A549 (cell line): ENCODE measurements at regions not wholly inside any gene's neighbourhood (a gene's known extent, or its start where the extent isn't known, plus 50 kb on each side); places are given as distances from the start of the nearest gene placed in this dataset.
A peak's percentile ranks its signal among the peaks of the same experiment; 100 is the strongest.

Source experiments
- ATAC-seq, 2 experiments: fragments of 200-7000 bp in 1 of 2; fragments of >200 bp in 1 of 2; cut with Nextera tagmentation in 1 of 2; cut with Tn5 transposase in 1 of 2; 3 replicates each; pipeline versions ENCODE4 v1.8.0 to v1.9.1; 2018 to 2020; ENCODE audit warnings: mild to moderate bottlenecking in 1 of 2, moderate library complexity in 1 of 2
- CTCF ChIA-PET: fragments of 300-600 bp; sonication (Branson Sonifier 250); formaldehyde crosslinking; extraction: SDS; loops from one replicate; lab custom pipeline; 2021; ENCODE audit warnings: antibody characterized with exemption, inconsistent platforms; lab: Yijun Ruan, JAX
- POLR2A ChIA-PET: fragments of 350-600 bp; formaldehyde crosslinking; extraction: SDS; loops from one replicate; lab custom pipeline; 2021; ENCODE audit warnings: antibody characterized with exemption, inconsistent platforms; lab: Yijun Ruan, JAX
- DNase-seq, 2 experiments: peaks; one replicate each; pipeline versions ENCODE4 v3.0.0 to v3.0.0-alpha.2; 2011 to 2016; ENCODE audit warnings: low read depth in 1 of 2, low spot score in 1 of 2
- FAIRE-seq: peaks from 2 replicates; lab custom pipeline; 2011; peaks lifted over from hg19 to GRCh38; lab: Jason Lieb, UNC
- H3K27ac ChIP-seq, 2 experiments: fragments of >200 bp; sonication (Bioruptor Twin); formaldehyde crosslinking; 3 replicates each; pipeline ENCODE4 v1.5.1; 2016 to 2017
- H3K4me1 ChIP-seq: fragments of >200 bp; sonication (Bioruptor Twin); formaldehyde crosslinking; 3 replicates; pipeline ENCODE4 v1.6.1; 2016
- H3K4me2 ChIP-seq: fragments of >200 bp; sonication (Bioruptor Twin); formaldehyde crosslinking; 3 replicates; pipeline ENCODE4 v1.6.1; 2016
- H3K4me3 ChIP-seq: fragments of >200 bp; sonication (Bioruptor Twin); formaldehyde crosslinking; 3 replicates; pipeline ENCODE4 v1.5.1; 2016
- H3K9me3 ChIP-seq: fragments of >200 bp; sonication (Bioruptor Twin); formaldehyde crosslinking; 3 replicates; pipeline ENCODE4 v1.6.1; 2016
- BCL3 ChIP-seq: fragments of >200 bp; sonication (Bioruptor Twin); formaldehyde crosslinking; IDR thresholded peaks from 3 replicates; pipeline ENCODE4 v1.6.1; 2016
- BHLHE40 ChIP-seq: IDR thresholded peaks from 2 replicates; pipeline ENCODE4 v1.6.1; 2012; ENCODE audit warnings: low read depth, low read length, inconsistent platforms
- CBX2 ChIP-seq: fragments of 200-600 bp; sonication (generic); IDR thresholded peaks from 2 replicates; pipeline ENCODE4 v1.6.1; 2016; ENCODE audit warnings: low read depth, mild to moderate bottlenecking, borderline replicate concordance
- CHD2 ChIP-seq: fragments of 150-350 bp; IDR thresholded peaks from 2 replicates; pipeline ENCODE4 v1.6.1; 2014; ENCODE audit warnings: low read length; ENCODE audit not compliant: partially characterized antibody
- E2F6 ChIP-seq: IDR thresholded peaks from 2 replicates; pipeline ENCODE4 v1.6.1; 2012; ENCODE audit warnings: low read depth, borderline replicate concordance
- EHF ChIP-seq: fragments of 250-450 bp; sonication (Bioruptor Pico); IDR thresholded peaks from 2 replicates; pipeline ENCODE4 v1.5.0; 2020; ENCODE audit warnings: mild to moderate bottlenecking
- EHMT2 ChIP-seq: fragments of 200-600 bp; sonication (generic); IDR thresholded peaks from 2 replicates; pipeline ENCODE4 v1.6.1; 2016; ENCODE audit warnings: antibody characterized with exemption, low read depth, mild to moderate bottlenecking, moderate library complexity
- ESRRA ChIP-seq: fragments of 150-350 bp; IDR thresholded peaks from 2 replicates; pipeline ENCODE4 v1.6.1; 2014; ENCODE audit warnings: mild to moderate bottlenecking, low read length, borderline replicate concordance
- FOSB ChIP-seq: fragments of 250-450 bp; sonication (Bioruptor Pico); IDR thresholded peaks from 2 replicates; pipeline ENCODE4 v1.5.0; 2020; ENCODE audit warnings: mild to moderate bottlenecking, moderate library complexity
- GATA3 ChIP-seq: IDR thresholded peaks from 2 replicates; pipeline ENCODE4 v1.6.1; 2012; ENCODE audit warnings: borderline replicate concordance
- HDAC2 ChIP-seq: fragments of 200-600 bp; sonication (generic); IDR thresholded peaks from 2 replicates; pipeline ENCODE4 v1.6.1; 2016
- HOXA7 ChIP-seq: fragments of 250-450 bp; sonication (Bioruptor Pico); IDR thresholded peaks from 2 replicates; pipeline ENCODE4 v1.5.0; 2020; ENCODE audit warnings: mild to moderate bottlenecking, moderate library complexity
- HOXB13 ChIP-seq: fragments of 250-450 bp; sonication (Bioruptor Pico); IDR thresholded peaks from 2 replicates; pipeline ENCODE4 v1.5.0; 2020; ENCODE audit warnings: low read depth, mild to moderate bottlenecking, moderate library complexity
- KDM1A ChIP-seq: fragments of 200-600 bp; sonication (generic); IDR thresholded peaks from 2 replicates; pipeline ENCODE4 v1.6.1; 2016; ENCODE audit warnings: low read depth, mild to moderate bottlenecking
- MAFK ChIP-seq: fragments of 450-650 bp; IDR thresholded peaks from 2 replicates; pipeline ENCODE4 v1.6.1; 2014; ENCODE audit not compliant: partially characterized antibody
- MAX ChIP-seq: IDR thresholded peaks from 2 replicates; pipeline ENCODE4 v1.6.1; 2012
- NFE2L2 ChIP-seq: fragments of 150-350 bp; conservative IDR thresholded peaks from 2 replicates; pipeline ENCODE4 v1.6.1; 2014; ENCODE audit warnings: low read length
- NPAS2 ChIP-seq: fragments of 250-450 bp; sonication (Bioruptor Pico); IDR thresholded peaks from 2 replicates; pipeline ENCODE4 v1.8.0; 2022; ENCODE audit warnings: mild to moderate bottlenecking, moderate library complexity, borderline replicate concordance
- NR3C1 ChIP-seq: fragments of >200 bp; sonication (Bioruptor Twin); formaldehyde crosslinking; IDR thresholded peaks from 3 replicates; pipeline ENCODE4 v1.6.1; 2017
- PHF8 ChIP-seq: fragments of 200-600 bp; sonication (generic); IDR thresholded peaks from 2 replicates; pipeline ENCODE4 v1.6.1; 2016; ENCODE audit warnings: low read depth, mild to moderate bottlenecking, antibody characterized with exemption, moderate library complexity, borderline replicate concordance
- POLR2A ChIP-seq: IDR thresholded peaks from 2 replicates; pipeline ENCODE4 v1.6.1; 2012; ENCODE audit warnings: mild to moderate bottlenecking, low read length
- POLR2AphosphoS2 ChIP-seq: conservative IDR thresholded peaks from 2 replicates; pipeline ENCODE4 v1.6.1; 2012; ENCODE audit warnings: low read length, improper control_type of control experiment, inconsistent platforms
- RCOR1 ChIP-seq: fragments of 150-350 bp; IDR thresholded peaks from 2 replicates; pipeline ENCODE4 v1.6.1; 2014; ENCODE audit warnings: antibody characterized with exemption, low read length, low read depth
- RFX5 ChIP-seq: fragments of 450-650 bp; IDR thresholded peaks from 2 replicates; pipeline ENCODE4 v1.7.1; 2014; ENCODE audit warnings: antibody characterized with exemption, mild to moderate bottlenecking, moderate library complexity
- SREBF2 ChIP-seq: fragments of 450-650 bp; IDR thresholded peaks from 2 replicates; pipeline ENCODE4 v1.6.1; 2014; ENCODE audit warnings: mild to moderate bottlenecking, moderate library complexity
- TP53 ChIP-seq: fragments of 250-450 bp; sonication (Bioruptor Pico); IDR thresholded peaks from 2 replicates; pipeline ENCODE4 v1.5.0; 2021; ENCODE audit warnings: mild to moderate bottlenecking, moderate library complexity
- USF2 ChIP-seq: fragments of 450-650 bp; IDR thresholded peaks from 2 replicates; pipeline ENCODE4 v1.6.1; 2014; ENCODE audit warnings: antibody characterized with exemption
- ZC3H11A ChIP-seq: fragments of 450-650 bp; IDR thresholded peaks from 2 replicates; pipeline ENCODE4 v1.6.1; 2014; ENCODE audit warnings: antibody characterized with exemption, mild to moderate bottlenecking
- ZNF302 ChIP-seq: fragments of 250-450 bp; sonication (Bioruptor Pico); IDR thresholded peaks from 2 replicates; pipeline ENCODE4 v1.9.0; 2021; ENCODE audit warnings: inconsistent platforms, mild to moderate bottlenecking, moderate library complexity
- ZSCAN20 ChIP-seq: fragments of 250-450 bp; sonication (Bioruptor Pico); IDR thresholded peaks from 2 replicates; pipeline ENCODE4 v1.8.0; 2022; ENCODE audit warnings: mild to moderate bottlenecking, moderate library complexity
- WGBS: methylation state at CpG from one replicate; pipeline ENCODE4 v1.1.6; 2017; ENCODE audit errors: missing lambda C conversion rate; 5-methylcytosine and 5-hydroxymethylcytosine counted together

GRCh38 chr18:73636355-73636754 is 511.3 kb downstream of the FBXO15 start (continued):
- TF ChIP-seq RCOR1 (no peak), EHMT2 (no peak), PHF8 (no peak), EHF (CRISPR knock-in tag) (no peak), HDAC2 (no peak), MAX (no peak), SREBF2 (no peak), GATA3 (no peak)
- TF ChIP-seq, all 56 proteins: peak for 0

- Histone ChIP-seq H3K4me1 (no peaks in the 10 kb centered on the region), H3K27ac (no peak overlapping the region), H3K4me2 (no peak overlapping the region), H3K9me3 (no peaks in the 10 kb centered on the region), H3K4me3 (no peak overlapping the region)
- FAIRE-seq: no peak
- ATAC-seq: no peak
- TF ChIP-seq NFE2L2: no peak
- TF ChIP-seq MAFK: peak; percentile 50
- WGBS: 51% methylated on average over 2 of the region's 2 CpGs
- POLR2A ChIA-PET: no interaction called here
- DNase-seq: no peak
- CTCF ChIA-PET: no interaction called here
These were observed 520.8 kb downstream of the FBXO15 start for GRCh38 chr18:73626859-73627258.

GRCh38 chr18:73626221-73626620 is 521.4 kb downstream of the FBXO15 start:
- FAIRE-seq: no peak
- TF ChIP-seq BCL3 (no peak), POLR2AphosphoS2 (no peak), POLR2A (no peak), FOSB (CRISPR knock-in tag) (no peak), NFE2L2 (no peak), ZSCAN20 (CRISPR knock-in tag) (no peak), USF2 (no peak)
- CTCF ChIA-PET: no interaction called here
- Histone ChIP-seq H3K4me3 (no peak overlapping the region), H3K4me2 (no peak overlapping the region), H3K27ac (no peak overlapping the region), H3K4me1 (no peaks in the 10 kb centered on the region), H3K9me3 (no peaks in the 10 kb centered on the region)
- no peak for ATAC-seq
- no peak for DNase-seq
- POLR2A ChIA-PET: no interaction called here
- WGBS: 28% methylated on average over 2 of the region's 2 CpGs

- CTCF ChIA-PET: no interaction called here
These were observed 526.5 kb downstream of the FBXO15 start for GRCh38 chr18:73621091-73621490.

GRCh38 chr18:73617981-73618380 is 529.7 kb downstream of the FBXO15 start:
- POLR2A ChIA-PET: no interaction called here
- Histone ChIP-seq H3K4me1 (no peaks in the 10 kb centered on the region), H3K4me3 (no peak overlapping the region), H3K27ac (no peak overlapping the region), H3K9me3 (no peaks in the 10 kb centered on the region), H3K4me2 (no peak overlapping the region)
- CTCF ChIA-PET: no interaction called here
- TF ChIP-seq GATA3: no peak
- no peak for TF ChIP-seq NR3C1
- TF ChIP-seq NFE2L2: no peak
- TF ChIP-seq ZNF302: no peak
- no peak for TF ChIP-seq FOSB (CRISPR knock-in tag)
- no peak for TF ChIP-seq BHLHE40
- no peak for TF ChIP-seq E2F6
- no peak for TF ChIP-seq ZC3H11A
- no peak for TF ChIP-seq POLR2A
- no peak for TF ChIP-seq HOXA7 (CRISPR knock-in tag)
- TF ChIP-seq RFX5: no peak
- no peak for TF ChIP-seq HOXB13 (CRISPR knock-in tag)
- TF ChIP-seq SREBF2: no peak
- TF ChIP-seq CBX2: no peak
- TF ChIP-seq MAX: no peak
- no peak for TF ChIP-seq POLR2AphosphoS2
- no peak for TF ChIP-seq NPAS2 (CRISPR knock-in tag)
- ATAC-seq: no peak
- no peak for FAIRE-seq
- no peak for DNase-seq

More at GRCh38 chr18:73621091-73621490, 526.5 kb downstream of the FBXO15 start:
- FAIRE-seq (no peak), DNase-seq (no peak), ATAC-seq (no peak)
- no peak for TF ChIP-seq CHD2
- TF ChIP-seq ESRRA: no peak
- TF ChIP-seq KDM1A: no peak
- TF ChIP-seq TP53 (CRISPR knock-in tag): no peak
- Histone ChIP-seq H3K9me3 (no peaks in the 10 kb centered on the region), H3K4me2 (no peak overlapping the region), H3K4me3 (no peak overlapping the region), H3K4me1 (no peaks in the 10 kb centered on the region), H3K27ac (no peak overlapping the region)
- POLR2A ChIA-PET: no interaction called here
- 63% methylated on average over 1 of the region's 1 CpG for WGBS
